Liver (tissue), 8 donors: ENCODE measurements at regions not wholly inside any gene's neighbourhood (a gene's known extent, or its start where the extent isn't known, plus 50 kb on each side); places are given as distances from the start of the nearest gene placed in this dataset.

Source experiments
- DNase-seq: peaks from one replicate; pipeline ENCODE4 v3.0.0-alpha.2; 2017; ENCODE audit warnings: low spot score
- H3K27ac ChIP-seq, 2 donors: one replicate each; pipeline ENCODE4 v1.7.0; 2013; ENCODE audit warnings: inconsistent platforms in 2 of 2, low read length in 2 of 2, control low read depth in 1 of 2, low read depth in 1 of 2, mild to moderate bottlenecking in 1 of 2
- H3K27me3 ChIP-seq, 4 donors: one replicate each; pipeline versions ENCODE4 v1.6.1 to v1.7.0; 2013; ENCODE audit warnings: low read length in 3 of 4, inconsistent platforms in 1 of 4, mild to moderate bottlenecking in 1 of 4, moderate library complexity in 1 of 4; ENCODE audit not compliant: control insufficient read depth in 4 of 4, insufficient read depth in 4 of 4
- H3K36me3 ChIP-seq, 4 donors: one replicate each; pipeline versions ENCODE4 v1.6.1 to v1.7.0; 2013; ENCODE audit warnings: low read length in 3 of 4, mild to moderate bottlenecking in 3 of 4, low read depth in 1 of 4, moderate library complexity in 1 of 4; ENCODE audit not compliant: control insufficient read depth in 4 of 4, insufficient read depth in 3 of 4
- H3K4me1 ChIP-seq, 4 donors: one replicate each; pipeline versions ENCODE4 v1.6.1 to v1.7.0; 2013; ENCODE audit warnings: low read length in 3 of 4, mild to moderate bottlenecking in 3 of 4, moderate library complexity in 1 of 4; ENCODE audit not compliant: control insufficient read depth in 4 of 4, insufficient read depth in 4 of 4
- H3K4me3 ChIP-seq, 3 donors: one replicate each; pipeline versions ENCODE4 v1.6.1 to v1.7.0; 2013; ENCODE audit warnings: low read length in 3 of 3, control low read depth in 1 of 3, low read depth in 1 of 3, mild to moderate bottlenecking in 1 of 3
- H3K9ac ChIP-seq, 2 donors: one replicate each; pipeline ENCODE4 v1.7.0; 2013; ENCODE audit warnings: low read length in 2 of 2, mild to moderate bottlenecking in 2 of 2, moderate library complexity in 2 of 2, control low read depth in 1 of 2, low read depth in 1 of 2
- H3K9me3 ChIP-seq, 4 donors: one replicate each; pipeline versions ENCODE4 v1.6.1 to v1.7.0; 2013; ENCODE audit warnings: low read length in 3 of 4; ENCODE audit not compliant: control insufficient read depth in 4 of 4
- CTCF ChIP-seq: fragments of 150-350 bp; IDR thresholded peaks from 2 replicates; pipeline ENCODE4 v1.5.1; 2017; ENCODE audit warnings: improper control_type of control experiment, low read depth, low read length; ENCODE audit not compliant: missing input control
- EGR1 ChIP-seq, 2 donors: IDR thresholded peaks; 2 replicates each; pipeline ENCODE4 v1.6.1; 2016 to 2018; ENCODE audit warnings: antibody characterized with exemption in 2 of 2, low read depth in 2 of 2
- FOXA1 ChIP-seq: IDR thresholded peaks from 2 replicates; pipeline ENCODE4 v1.6.1; 2016; ENCODE audit warnings: antibody characterized with exemption
- GABPA ChIP-seq, 2 donors: IDR thresholded peaks in 1 of 2; conservative IDR thresholded peaks in 1 of 2; 2 replicates each; pipeline ENCODE4 v1.6.1; 2016; ENCODE audit warnings: antibody characterized with exemption in 2 of 2, mild to moderate bottlenecking in 1 of 2, moderate library complexity in 1 of 2
- JUND ChIP-seq, 2 donors: IDR thresholded peaks; 2 replicates each; pipeline ENCODE4 v1.6.1; 2016; ENCODE audit warnings: antibody characterized with exemption in 2 of 2
- NR2F2 ChIP-seq: IDR thresholded peaks from 2 replicates; pipeline ENCODE4 v1.6.1; 2016; ENCODE audit warnings: antibody characterized with exemption
- RXRA ChIP-seq, 2 donors: IDR thresholded peaks; 2 replicates each; pipeline ENCODE4 v1.6.1; 2017 to 2018; ENCODE audit warnings: antibody characterized with exemption in 2 of 2, mild to moderate bottlenecking in 1 of 2
- TAF1 ChIP-seq: conservative IDR thresholded peaks from 2 replicates; pipeline ENCODE4 v1.6.1; 2016; ENCODE audit warnings: antibody characterized with exemption, mild to moderate bottlenecking
- YY1 ChIP-seq: IDR thresholded peaks from 2 replicates; pipeline ENCODE4 v1.6.1; 2016; ENCODE audit warnings: antibody characterized with exemption, mild to moderate bottlenecking
- ZBTB33 ChIP-seq: IDR thresholded peaks from 2 replicates; pipeline ENCODE4 v1.6.1; 2016; ENCODE audit warnings: antibody characterized with exemption
- WGBS: extraction: QIAGEN DNeasy Blood & Tissue Kit; methylation state at CpG from one replicate; pipeline ENCODE4 v1.1.7; 2013; 5-methylcytosine and 5-hydroxymethylcytosine counted together
- TF ChIP-seq, protein P1 (sequence below): IDR thresholded peaks from 2 replicates; pipeline ENCODE4 v1.6.1; 2016; ENCODE audit warnings: antibody characterized with exemption
- TF ChIP-seq, protein P2 (sequence below): IDR thresholded peaks from 2 replicates; pipeline ENCODE4 v1.6.1; 2016; ENCODE audit warnings: antibody characterized with exemption, mild to moderate bottlenecking
- donor health status: healthy.
- donor health status: healthy.
- donor health status: healthy.
- donor health status: healthy.
- donor health status: healthy.

DNA sequence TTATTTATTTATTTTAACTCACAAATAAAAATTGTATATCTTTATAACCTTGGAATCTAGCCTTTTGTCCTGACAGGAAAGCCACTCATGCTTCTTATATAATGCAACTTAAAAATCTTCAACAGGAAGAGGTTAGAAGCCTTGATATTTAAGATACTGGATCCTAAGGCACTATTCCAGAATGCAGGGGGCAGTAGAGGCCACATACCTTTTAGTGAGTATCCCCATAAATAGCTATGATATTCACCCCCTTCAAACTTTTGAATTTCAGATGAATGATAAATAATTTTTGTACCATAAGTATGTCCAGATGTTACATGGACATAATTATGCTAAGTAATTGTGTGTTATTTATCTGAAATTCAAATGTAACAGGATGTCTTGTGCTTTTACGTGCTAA lies 592.7 kb upstream of the VRK2 start:
- H3K27me3 ChIP-seq, result no peaks in the 10 kb centered on the region
- no peak for TF ChIP-seq NR2F2
- no peak for TF ChIP-seq YY1
- no peak for TF ChIP-seq JUND (IDR thresholded peaks at IDR 0.05)
- no peak for TF ChIP-seq RXRA (IDR thresholded peaks at IDR 0.05)
- no peak for TF ChIP-seq ZBTB33
- no peak for TF ChIP-seq GABPA (IDR thresholded peaks at IDR 0.05 in 1 of 2, conservative IDR thresholded peaks at IDR 0.05 in 1 of 2)
- H3K9me3 ChIP-seq, result no peaks in the 10 kb centered on the region
- WGBS, result 91% methylated on average over 1 of the region's 1 CpG
- H3K4me3 ChIP-seq, result no peak overlapping the region
- no peak overlapping the region for H3K27ac ChIP-seq
- no peaks in the 10 kb centered on the region for H3K4me1 ChIP-seq
- no peak for DNase-seq
- no peak overlapping the region for H3K9ac ChIP-seq
- H3K36me3 ChIP-seq, result no peaks in the 10 kb centered on the region

- no peaks in the 10 kb centered on the region for H3K4me1 ChIP-seq
- no peaks in the 10 kb centered on the region for H3K36me3 ChIP-seq
- TF ChIP-seq YY1, result no peak
- TF ChIP-seq CTCF, result no peak
- no peak for TF ChIP-seq EGR1 (IDR thresholded peaks at IDR 0.05; ENCODE audit: low read depth in 2 of 2)
- TF ChIP-seq FOXA1, result no peak
- no peak for TF ChIP-seq TAF1
- TF ChIP-seq, protein P1, sequence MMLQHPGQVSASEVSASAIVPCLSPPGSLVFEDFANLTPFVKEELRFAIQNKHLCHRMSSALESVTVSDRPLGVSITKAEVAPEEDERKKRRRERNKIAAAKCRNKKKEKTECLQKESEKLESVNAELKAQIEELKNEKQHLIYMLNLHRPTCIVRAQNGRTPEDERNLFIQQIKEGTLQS, result no peak
- TF ChIP-seq, protein P2, sequence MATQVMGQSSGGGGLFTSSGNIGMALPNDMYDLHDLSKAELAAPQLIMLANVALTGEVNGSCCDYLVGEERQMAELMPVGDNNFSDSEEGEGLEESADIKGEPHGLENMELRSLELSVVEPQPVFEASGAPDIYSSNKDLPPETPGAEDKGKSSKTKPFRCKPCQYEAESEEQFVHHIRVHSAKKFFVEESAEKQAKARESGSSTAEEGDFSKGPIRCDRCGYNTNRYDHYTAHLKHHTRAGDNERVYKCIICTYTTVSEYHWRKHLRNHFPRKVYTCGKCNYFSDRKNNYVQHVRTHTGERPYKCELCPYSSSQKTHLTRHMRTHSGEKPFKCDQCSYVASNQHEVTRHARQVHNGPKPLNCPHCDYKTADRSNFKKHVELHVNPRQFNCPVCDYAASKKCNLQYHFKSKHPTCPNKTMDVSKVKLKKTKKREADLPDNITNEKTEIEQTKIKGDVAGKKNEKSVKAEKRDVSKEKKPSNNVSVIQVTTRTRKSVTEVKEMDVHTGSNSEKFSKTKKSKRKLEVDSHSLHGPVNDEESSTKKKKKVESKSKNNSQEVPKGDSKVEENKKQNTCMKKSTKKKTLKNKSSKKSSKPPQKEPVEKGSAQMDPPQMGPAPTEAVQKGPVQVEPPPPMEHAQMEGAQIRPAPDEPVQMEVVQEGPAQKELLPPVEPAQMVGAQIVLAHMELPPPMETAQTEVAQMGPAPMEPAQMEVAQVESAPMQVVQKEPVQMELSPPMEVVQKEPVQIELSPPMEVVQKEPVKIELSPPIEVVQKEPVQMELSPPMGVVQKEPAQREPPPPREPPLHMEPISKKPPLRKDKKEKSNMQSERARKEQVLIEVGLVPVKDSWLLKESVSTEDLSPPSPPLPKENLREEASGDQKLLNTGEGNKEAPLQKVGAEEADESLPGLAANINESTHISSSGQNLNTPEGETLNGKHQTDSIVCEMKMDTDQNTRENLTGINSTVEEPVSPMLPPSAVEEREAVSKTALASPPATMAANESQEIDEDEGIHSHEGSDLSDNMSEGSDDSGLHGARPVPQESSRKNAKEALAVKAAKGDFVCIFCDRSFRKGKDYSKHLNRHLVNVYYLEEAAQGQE, result no peak
- TF ChIP-seq GABPA (IDR thresholded peaks at IDR 0.05 in 1 of 2, conservative IDR thresholded peaks at IDR 0.05 in 1 of 2), result no peak
- no peak for TF ChIP-seq NR2F2
- H3K9me3 ChIP-seq, result no peaks in the 10 kb centered on the region
- H3K9ac ChIP-seq, result no peak overlapping the region
- H3K27me3 ChIP-seq, result no peaks in the 10 kb centered on the region
- 71% methylated on average over 2 of the region's 2 CpGs for WGBS
- no peak for DNase-seq
- no peak overlapping the region for H3K4me3 ChIP-seq
- H3K27ac ChIP-seq, result no peak overlapping the region
Measured at GRCh38 chr2:57460396-57461276, 586.0 kb upstream of the VRK2 start.
